GM21723 (cell line): ENCODE measurements at regions not wholly inside any gene's neighbourhood (a gene's known extent, or its start where the extent isn't known, plus 50 kb on each side); places are given as distances from the start of the nearest gene placed in this dataset.

Experiments used
- ATAC-seq: cut with Tn5 transposase; IDR thresholded peaks from one replicate; pipeline ENCODE4 v1.9.1; 2021; ENCODE audit warnings: mild to moderate bottlenecking, moderate library complexity; ENCODE audit not compliant: unreplicated experiment

- no peak for ATAC-seq
Measured at GRCh38 chr7:47148536-47149207, 433.2 kb downstream of the TNS3 start.

DNA sequence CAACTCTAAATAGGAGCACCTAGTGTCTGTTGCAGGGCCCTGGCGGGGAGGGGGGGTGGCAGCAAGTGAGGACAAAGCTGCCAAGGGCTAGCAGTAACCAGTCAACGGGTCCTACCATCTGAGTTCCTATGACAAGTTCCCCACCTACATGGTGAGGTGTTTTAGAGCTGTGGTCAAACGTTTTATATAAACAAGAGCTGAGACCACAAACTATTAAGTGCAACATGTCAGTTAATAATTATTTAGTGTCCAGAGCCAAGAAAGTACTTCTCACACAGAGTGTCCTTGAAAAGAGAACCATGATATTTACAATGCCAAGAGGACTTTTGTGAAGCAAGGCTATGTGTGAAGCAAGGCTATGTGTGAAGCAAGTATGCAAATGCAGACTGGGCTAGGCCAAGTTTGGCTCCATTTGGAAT lies 434.7 kb downstream of the TNS3 start:
- no peak for ATAC-seq

GRCh38 chr7:47145982-47146381 lies 435.9 kb downstream of the TNS3 start:
- ATAC-seq = no peak

DNA sequence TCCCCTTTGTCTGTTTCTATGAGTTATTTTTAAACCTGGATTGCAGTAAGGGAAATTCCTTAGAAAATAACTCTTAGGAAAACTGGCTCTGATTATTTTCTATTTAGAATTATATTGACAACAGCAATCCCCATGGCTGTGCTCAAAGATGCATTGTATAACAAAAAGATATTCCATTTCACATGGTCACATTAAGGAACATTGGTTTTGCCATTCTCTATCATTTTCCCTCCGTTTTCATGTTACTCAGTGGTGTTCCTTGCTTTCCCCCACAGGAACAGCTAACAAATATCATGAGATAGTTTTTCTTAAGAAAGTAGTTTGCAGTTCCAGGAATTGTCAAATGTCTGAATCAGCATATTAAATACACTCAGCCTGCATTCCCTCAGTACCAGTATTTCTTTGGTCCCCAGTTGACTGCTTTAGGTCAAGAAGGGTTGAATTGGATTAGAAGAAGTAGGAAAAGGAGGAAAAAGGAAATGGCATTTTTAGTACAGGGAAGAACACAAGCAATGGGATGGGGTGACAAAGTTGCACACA lies 436.7 kb downstream of the TNS3 start:
- ATAC-seq = no peak

GRCh38 chr7:47143339-47143738 lies 438.6 kb downstream of the TNS3 start:
- ATAC-seq = no peak

GRCh38 chr7:47142867-47143175 lies 439.1 kb downstream of the TNS3 start:
- no peak for ATAC-seq

- ATAC-seq = no peak
Measured at GRCh38 chr7:47142169-47142866, 439.6 kb downstream of the TNS3 start.

GRCh38 chr7:47132471-47132870 lies 449.4 kb downstream of the TNS3 start:
- no peak for ATAC-seq

DNA sequence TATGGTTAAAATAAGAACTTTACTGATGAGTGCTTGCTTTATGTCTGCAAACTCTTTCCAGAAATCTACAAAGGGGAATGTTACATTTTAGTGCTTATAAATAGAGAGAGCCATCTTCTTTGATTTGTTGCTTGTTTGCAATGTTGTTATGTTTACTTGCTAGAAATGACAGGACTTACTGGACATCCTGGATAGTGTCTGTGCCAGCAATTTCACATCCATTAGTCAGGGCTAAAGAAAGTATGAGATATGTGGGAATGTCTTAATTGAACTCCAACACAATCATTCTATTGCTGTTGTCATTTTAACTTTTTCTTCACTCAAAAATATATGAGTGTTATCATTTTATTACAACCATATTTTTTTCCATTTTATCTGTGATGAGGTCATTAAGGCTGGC lies 453.2 kb downstream of the TNS3 start:
- no peak for ATAC-seq

- no peak for ATAC-seq
Measured at GRCh38 chr7:47125529-47125928, 456.4 kb downstream of the TNS3 start.

GRCh38 chr7:47119261-47119865 lies 462.5 kb downstream of the TNS3 start:
- ATAC-seq = no peak

- no peak for ATAC-seq
Measured at GRCh38 chr7:47104206-47104549, 477.7 kb downstream of the TNS3 start.

DNA sequence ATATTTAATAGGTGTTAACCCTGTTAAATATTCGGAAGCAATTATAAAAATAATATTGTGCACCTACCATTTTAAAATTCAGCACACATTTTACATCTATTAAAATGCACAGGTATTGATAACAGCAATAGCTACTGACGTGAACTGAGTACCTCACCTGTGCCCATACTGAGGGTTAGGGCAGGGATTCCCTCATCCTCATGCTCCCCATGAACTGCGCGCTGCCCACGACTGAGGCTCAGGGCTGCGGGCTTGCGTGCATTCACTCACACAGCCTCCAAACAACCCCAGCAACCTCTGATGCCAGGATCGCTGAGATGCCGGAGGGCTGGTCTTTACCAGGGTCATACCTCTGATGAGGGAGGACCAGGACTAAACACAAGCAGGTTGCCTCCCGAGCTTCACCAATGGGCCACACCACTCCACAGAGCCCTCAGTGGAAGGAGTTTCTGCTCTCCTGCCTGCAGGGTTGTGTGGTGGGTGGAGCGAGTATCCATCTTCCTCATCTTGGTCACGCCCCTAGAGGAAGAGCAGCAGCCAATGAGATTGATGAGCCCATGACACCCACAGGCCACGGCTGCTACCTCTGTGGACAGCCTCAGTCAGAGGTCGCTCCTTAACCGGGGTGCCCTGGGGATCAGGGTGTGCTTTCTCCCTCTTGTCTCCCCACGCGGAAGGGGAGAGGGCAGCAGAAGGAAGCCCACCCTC lies 478.3 kb downstream of the TNS3 start:
- ATAC-seq = no peak

DNA sequence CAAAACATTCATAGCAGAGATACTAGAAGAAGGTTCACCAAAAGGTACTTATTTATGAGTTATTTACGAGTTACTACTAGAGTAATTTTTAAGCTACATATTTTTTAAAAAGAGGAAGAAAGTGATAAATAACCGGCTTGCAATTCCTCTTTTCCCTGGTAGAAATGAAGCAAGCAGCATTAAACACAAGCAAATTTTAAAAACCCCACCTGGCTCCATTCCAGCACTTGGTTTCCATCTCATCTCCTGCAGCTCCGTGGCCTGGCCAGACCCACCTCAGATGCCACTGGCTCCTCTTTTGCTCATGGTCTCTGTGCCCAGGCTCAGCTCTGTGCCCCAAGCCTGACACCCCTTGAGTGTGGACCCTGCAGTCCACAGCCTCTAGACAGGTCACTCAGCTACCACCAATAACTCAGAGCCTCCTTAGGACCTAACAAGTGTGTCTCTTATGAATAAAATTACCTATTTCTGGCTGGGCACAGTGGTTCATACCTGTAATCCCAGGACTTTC lies 479.5 kb downstream of the TNS3 start:
- ATAC-seq = no peak

GRCh38 chr7:47100817-47101435 lies 481.0 kb downstream of the TNS3 start:
- ATAC-seq = no peak

- ATAC-seq = no peak
Measured at GRCh38 chr7:47100148-47100816, 481.6 kb downstream of the TNS3 start.

GRCh38 chr7:47097431-47097830 lies 484.5 kb downstream of the TNS3 start:
- no peak for ATAC-seq

DNA sequence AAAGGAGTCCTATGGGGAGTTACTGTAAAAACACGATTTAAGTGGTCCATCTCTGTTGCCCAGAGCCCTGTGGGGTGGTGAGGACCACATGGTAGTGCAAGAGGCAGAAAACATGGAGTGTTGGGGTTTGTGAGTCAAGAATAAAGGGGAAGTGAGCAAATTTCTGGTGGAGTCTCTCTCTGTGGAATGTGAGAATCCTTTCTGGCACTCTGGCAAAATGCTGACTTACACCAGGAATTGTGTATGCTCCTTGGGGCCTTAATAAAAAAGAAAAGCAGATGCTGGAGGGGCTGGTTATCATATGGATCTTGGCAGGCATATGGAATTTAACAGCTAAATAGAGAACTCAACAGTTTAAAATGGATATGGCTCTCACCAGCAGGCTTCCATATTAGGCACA lies 486.0 kb downstream of the TNS3 start:
- no peak for ATAC-seq

GRCh38 chr7:47094462-47094861 lies 487.4 kb downstream of the TNS3 start:
- ATAC-seq = no peak
